K562 (cell line): ENCODE measurements at regions not wholly inside any gene's neighbourhood (a gene's known extent, or its start where the extent isn't known, plus 50 kb on each side); places are given as distances from the start of the nearest gene placed in this dataset.

Experiments used
- ATAC-seq: fragments of 200-7000 bp; cut with Tn5 transposase; 3 replicates; pipeline ENCODE4 v1.9.1; 2020; ENCODE audit warnings: moderate library complexity
- BruUV-seq: library from RNA; stranded (reverse); fragments of 400-500 nt; replicated peaks from 2 replicates; lab custom pipeline; 2021; lab: Mats Ljungman, UMichigan
- CTCF ChIA-PET: fragments of 300-600 bp; formaldehyde crosslinking; extraction: SDS; loops from one replicate; lab custom pipeline; 2021; ENCODE audit warnings: low intra/inter-chr PET ratio; lab: Yijun Ruan, JAX
- POLR2A ChIA-PET: fragments of 300-600, 350-650 bp; sonication (Branson Sonifier 250); formaldehyde crosslinking; extraction: SDS; loops from one replicate; lab custom pipeline; 2021; ENCODE audit warnings: antibody characterized with exemption, inconsistent platforms; lab: Yijun Ruan, JAX
- DNase-seq, 4 experiments: peaks; one replicate each; pipeline versions ENCODE4 v3.0.0 to v3.0.0-alpha.2; 2011 to 2018; ENCODE audit warnings: low spot score in 3 of 4, mixed read lengths in 3 of 4; ENCODE audit errors: extremely low read depth in 1 of 4
- FAIRE-seq: peaks from 2 replicates; lab custom pipeline; 2011; peaks lifted over from hg19 to GRCh38; lab: Jason Lieb, UNC
- H2AFZ ChIP-seq: 2 replicates; pipeline ENCODE4 v1.6.0; 2011; ENCODE audit warnings: low read depth, low read length, control low read depth, inconsistent platforms
- H3K27ac ChIP-seq: fragments of 200-600 bp; 3 replicates; pipeline ENCODE4 v1.8.0; 2011; ENCODE audit warnings: low read depth, mild to moderate bottlenecking, control low read depth, inconsistent platforms, low read length, moderate library complexity, mixed read lengths; ENCODE audit errors: extremely low read depth
- H3K27me3 ChIP-seq, 2 experiments: fragments of 300-600 bp in 1 of 2; 2 replicates in 1 of 2; 3 replicates in 1 of 2; pipeline versions ENCODE4 v1.6.0 to v1.8.0; 2011; ENCODE audit warnings: inconsistent platforms in 2 of 2, low read length in 2 of 2, mild to moderate bottlenecking in 1 of 2, mixed read lengths in 1 of 2, moderate library complexity in 1 of 2; ENCODE audit not compliant: control insufficient read depth in 2 of 2, insufficient read depth in 2 of 2
- H3K36me3 ChIP-seq: fragments of 300-600 bp; 3 replicates; pipeline ENCODE4 v1.8.0; 2011; ENCODE audit warnings: mild to moderate bottlenecking, low read length, inconsistent platforms; ENCODE audit not compliant: control insufficient read depth, insufficient read depth
- H3K4me1 ChIP-seq, 2 experiments: fragments of 200-600 bp in 1 of 2; replicated peaks in 1 of 2; 2 replicates in 1 of 2; 3 replicates in 1 of 2; pipeline versions ENCODE4 v1.5.1 to v1.8.0; 2011; ENCODE audit warnings: inconsistent platforms in 2 of 2, low read length in 2 of 2, mild to moderate bottlenecking in 1 of 2, mixed read lengths in 1 of 2, moderate library complexity in 1 of 2; ENCODE audit not compliant: control insufficient read depth in 2 of 2, insufficient read depth in 2 of 2
- H3K4me2 ChIP-seq: 2 replicates; pipeline ENCODE4 v1.6.1; 2011; ENCODE audit warnings: low read length, control low read depth, inconsistent platforms, mixed read lengths; ENCODE audit not compliant: insufficient read depth
- H3K4me3 ChIP-seq: fragments of 200-600 bp; sonication (generic), shearing (Covaris generic); 2 replicates; pipeline ENCODE4 v1.5.1; 2016; ENCODE audit warnings: control low read depth, inconsistent platforms
- H3K79me2 ChIP-seq: fragments of 200-600 bp; 3 replicates; pipeline ENCODE4 v1.8.0; 2011; ENCODE audit warnings: low read length, inconsistent platforms; ENCODE audit not compliant: control insufficient read depth, insufficient read depth
- H3K9ac ChIP-seq, 2 experiments: 2 replicates each; pipeline versions ENCODE4 v1.6.0 to v1.6.1; 2011; ENCODE audit warnings: low read depth in 2 of 2, low read length in 2 of 2, control low read depth in 1 of 2, inconsistent platforms in 1 of 2, mild to moderate bottlenecking in 1 of 2, mixed read lengths in 1 of 2; ENCODE audit not compliant: insufficient read depth in 1 of 2
- H3K9me1 ChIP-seq: one replicate; pipeline ENCODE4 v1.6.0; 2011; ENCODE audit warnings: inconsistent platforms, mild to moderate bottlenecking, low read length, moderate library complexity; ENCODE audit not compliant: control insufficient read depth, insufficient read depth
- H3K9me3 ChIP-seq: replicated peaks from 2 replicates; pipeline ENCODE4 v1.5.1; 2011; ENCODE audit warnings: low read depth, low read length, inconsistent platforms; ENCODE audit not compliant: control insufficient read depth, insufficient read depth
- H4K20me1 ChIP-seq: replicated peaks from 2 replicates; pipeline ENCODE4 v1.6.1; 2011; ENCODE audit warnings: low read length, inconsistent platforms, mixed read lengths; ENCODE audit not compliant: control insufficient read depth, insufficient read depth
- ATF1 ChIP-seq, 2 experiments: fragments of 450-650 bp in 1 of 2; IDR thresholded peaks; 2 replicates each; pipeline ENCODE4 v1.6.1; 2016; ENCODE audit warnings: missing compliant biosample characterization in 1 of 2, missing genetic modification characterization in 1 of 2
- BRF2 ChIP-seq: IDR thresholded peaks from 3 replicates; pipeline ENCODE4 v1.6.1; 2011; ENCODE audit warnings: borderline replicate concordance, mild to moderate bottlenecking; ENCODE audit not compliant: insufficient read length, insufficient read depth
- CEBPZ ChIP-seq: fragments of 150-350 bp; IDR thresholded peaks from 2 replicates; pipeline ENCODE4 v1.6.1; 2014; ENCODE audit warnings: low read depth, mild to moderate bottlenecking, low read length, borderline replicate concordance
- CHD2 ChIP-seq: IDR thresholded peaks from 2 replicates; pipeline ENCODE4 v1.6.1; 2011; ENCODE audit warnings: low read depth, low read length
- HOMEZ ChIP-seq: fragments of 250-450 bp; sonication (Bioruptor Pico); IDR thresholded peaks from 2 replicates; pipeline ENCODE4 v1.4.0; 2020; ENCODE audit warnings: mild to moderate bottlenecking, moderate library complexity
- NCOA4 ChIP-seq: fragments of 450-650 bp; IDR thresholded peaks from 2 replicates; pipeline ENCODE4 v1.6.1; 2018; ENCODE audit warnings: mild to moderate bottlenecking; ENCODE audit not compliant: partially characterized antibody
- PHB ChIP-seq: fragments of 250-450 bp; sonication (Bioruptor Pico); IDR thresholded peaks from 2 replicates; pipeline ENCODE4 v1.5.0; 2021
- PPARD ChIP-seq: fragments of 250-450 bp; sonication (Bioruptor Pico); IDR thresholded peaks from 2 replicates; pipeline ENCODE4 v1.8.0; 2022; ENCODE audit warnings: inconsistent platforms, mild to moderate bottlenecking, moderate library complexity
- SUPT5H ChIP-seq: fragments of 450-650 bp; IDR thresholded peaks from 2 replicates; pipeline ENCODE4 v1.6.1; 2016
- TGIF2 ChIP-seq: sonication (generic); formaldehyde crosslinking; IDR thresholded peaks from 2 replicates; pipeline ENCODE4 v1.8.1; 2022; ENCODE audit warnings: mild to moderate bottlenecking, missing genetic modification reagents, moderate library complexity
- TOE1 ChIP-seq, 2 experiments: fragments of 450-650 bp in 1 of 2; sonication (generic) in 1 of 2; formaldehyde crosslinking in 1 of 2; IDR thresholded peaks; 2 replicates each; pipeline versions ENCODE4 v1.7.1 to v1.8.0; 2016 to 2022; ENCODE audit warnings: borderline replicate concordance in 2 of 2, mild to moderate bottlenecking in 2 of 2, antibody characterized with exemption in 1 of 2, inconsistent platforms in 1 of 2, low read depth in 1 of 2, missing genetic modification reagents in 1 of 2, moderate library complexity in 1 of 2
- ZNF512 ChIP-seq: IDR thresholded peaks from 2 replicates; pipeline ENCODE4 v1.6.1; 2016; ENCODE audit warnings: missing genetic modification characterization, missing compliant biosample characterization
- ZNF740 ChIP-seq, 3 experiments: fragments of 200-800 bp in 1 of 3; sonication (Bioruptor generic) in 1 of 3; sonication (generic) in 1 of 3; formaldehyde crosslinking in 1 of 3; IDR thresholded peaks; 2 replicates each; pipeline versions ENCODE4 v1.6.1 to v1.8.0; 2016 to 2022; ENCODE audit warnings: mild to moderate bottlenecking in 2 of 3, missing compliant biosample characterization in 2 of 3, missing genetic modification characterization in 2 of 3, missing genetic modification reagents in 1 of 3
- WGBS: fragments of 100-300 bp; shearing (Covaris generic); methylation state at CpG from one replicate; pipeline ENCODE4 v1.1.6; 2016; ENCODE audit warnings: low coverage, mixed read lengths; ENCODE audit not compliant: insufficient coverage; ENCODE audit errors: missing lambda C conversion rate; 5-methylcytosine and 5-hydroxymethylcytosine counted together
- in situ Hi-C: fragments of 300-500 bp; cut with MboI; formaldehyde crosslinking; loops from 4 replicates; pipeline ENCODE4 v1.15.0; 2018; ENCODE audit warnings: inconsistent platforms, mixed read lengths
- intact Hi-C: fragments of 100-400 bp; cut with micrococcal nuclease; formaldehyde crosslinking; loops from 2 replicates; pipeline ENCODE4 v1.14.2; 2022

- ChIA-PET POLR2A (no interaction called here), CTCF (no interaction called here)
- Histone ChIP-seq H3K27ac (no peak overlapping the region), H3K36me3 (no peaks in the 10 kb centered on the region), H3K9me3 (no peaks in the 10 kb centered on the region), H3K9ac (no peak overlapping the region), H4K20me1 (no peaks in the 10 kb centered on the region), H3K79me2 (no peaks in the 10 kb centered on the region), H3K4me1 (no peaks in the 10 kb centered on the region), H3K27me3 (no peaks in the 10 kb centered on the region), H3K4me3 (no peak overlapping the region), H3K9me1 (no peaks in the 10 kb centered on the region), H2AFZ (no peak overlapping the region), H3K4me2 (no peak overlapping the region)
- FAIRE-seq, result no peak
- WGBS, result no CpG with 5 or more reads among the region's 7 CpGs
- BruUV-seq, result no TSS peak
- in situ Hi-C loops (no loop called here), intact Hi-C loops (no loop called here)
- no peak for ATAC-seq
- no peak for DNase-seq
- TF ChIP-seq ZNF512 (tag) (no peak), PPARD (CRISPR knock-in tag) (no peak), CHD2 (no peak), HOMEZ (CRISPR knock-in tag) (no peak), PHB (CRISPR knock-in tag) (no peak), ATF1 (CRISPR knock-in tag; IDR thresholded peaks at IDR 0.05) (no peak), ATF1 (tag; IDR thresholded peaks at IDR 0.05) (no peak), SUPT5H (no peak), BRF2 (no peak), CEBPZ (no peak), TOE1 (IDR thresholded peaks at IDR 0.05; ENCODE audit: borderline replicate concordance) (no peak), TOE1 (CRISPR knock-in tag; IDR thresholded peaks at IDR 0.05; ENCODE audit: borderline replicate concordance, low read depth) (no peak), TGIF2 (no peak), NCOA4 (no peak), ZNF740 (CRISPR knock-in tag; IDR thresholded peaks at IDR 0.05) (no peak), ZNF740 (tag; IDR thresholded peaks at IDR 0.05) (no peak)
Measured at GRCh38 chr9:25543806-25544205, 134.4 kb downstream of the TUSC1 start.
